GM19035 (cell line): ENCODE measurements at regions not wholly inside any gene's neighbourhood (a gene's known extent, or its start where the extent isn't known, plus 50 kb on each side); places are given as distances from the start of the nearest gene placed in this dataset.

Experiments used
- ATAC-seq: cut with Tn5 transposase; IDR thresholded peaks from one replicate; pipeline ENCODE4 v1.9.1; 2021; ENCODE audit not compliant: unreplicated experiment

GRCh38 chr6:33952016-33952415 is 148.2 kb upstream of the MLN start:
- no peak for ATAC-seq

- no peak for ATAC-seq
Measured at GRCh38 chr6:33950891-33951889, 147.4 kb upstream of the MLN start.

- no peak for ATAC-seq
Measured at GRCh38 chr6:33950472-33950881, 146.7 kb upstream of the MLN start.

GRCh38 chr6:33949877-33950435 is 146.2 kb upstream of the MLN start:
- ATAC-seq, result no peak

- ATAC-seq, result no peak
Measured at GRCh38 chr6:33949111-33949510, 145.3 kb upstream of the MLN start.

- no peak for ATAC-seq
Measured at GRCh38 chr6:33947916-33948594, 144.3 kb upstream of the MLN start.

GRCh38 chr6:33947047-33947446 is 143.2 kb upstream of the MLN start:
- no peak for ATAC-seq

- ATAC-seq, result no peak
Measured at GRCh38 chr6:33945931-33946330, 142.1 kb upstream of the MLN start.

GRCh38 chr6:33944686-33945411 is 141.0 kb upstream of the MLN start:
- no peak for ATAC-seq

GRCh38 chr6:33936886-33937285 is 133.1 kb upstream of the MLN start:
- ATAC-seq, result no peak

- ATAC-seq, result no peak
Measured at GRCh38 chr6:33935439-33936080, 131.8 kb upstream of the MLN start.

- ATAC-seq, result no peak
Measured at GRCh38 chr6:33934731-33935270, 131.0 kb upstream of the MLN start.

- ATAC-seq, result no peak
Measured at GRCh38 chr6:33933101-33933500, 129.3 kb upstream of the MLN start.

GRCh38 chr6:33931799-33932198 is 128.0 kb upstream of the MLN start:
- no peak for ATAC-seq

GRCh38 chr6:33929575-33930288 is 125.9 kb upstream of the MLN start:
- no peak for ATAC-seq

GRCh38 chr6:33927616-33928015 is 123.8 kb upstream of the MLN start:
- ATAC-seq, result no peak

GRCh38 chr6:33927112-33927511 is 123.3 kb upstream of the MLN start:
- ATAC-seq, result no peak

GRCh38 chr6:33926451-33926850 is 122.6 kb upstream of the MLN start:
- no peak for ATAC-seq

- no peak for ATAC-seq
Measured at GRCh38 chr6:33925936-33926335, 122.1 kb upstream of the MLN start.

- ATAC-seq, result no peak
Measured at GRCh38 chr6:33925210-33925609, 121.4 kb upstream of the MLN start.
